HG03354 (cell line): ENCODE measurements at regions not wholly inside any gene's neighbourhood (a gene's known extent, or its start where the extent isn't known, plus 50 kb on each side); places are given as distances from the start of the nearest gene placed in this dataset.
"Not testable (repeated sequence)": the region's sequence is repeated elsewhere in the genome, so short reads cannot be mapped to it uniquely, and the experiment has no call there.

Experiments
- ATAC-seq: cut with Tn5 transposase; IDR thresholded peaks from one replicate; pipeline ENCODE4 v1.9.1; 2021; ENCODE audit warnings: mild to moderate bottlenecking; ENCODE audit not compliant: unreplicated experiment, poor library complexity, severe bottlenecking

DNA sequence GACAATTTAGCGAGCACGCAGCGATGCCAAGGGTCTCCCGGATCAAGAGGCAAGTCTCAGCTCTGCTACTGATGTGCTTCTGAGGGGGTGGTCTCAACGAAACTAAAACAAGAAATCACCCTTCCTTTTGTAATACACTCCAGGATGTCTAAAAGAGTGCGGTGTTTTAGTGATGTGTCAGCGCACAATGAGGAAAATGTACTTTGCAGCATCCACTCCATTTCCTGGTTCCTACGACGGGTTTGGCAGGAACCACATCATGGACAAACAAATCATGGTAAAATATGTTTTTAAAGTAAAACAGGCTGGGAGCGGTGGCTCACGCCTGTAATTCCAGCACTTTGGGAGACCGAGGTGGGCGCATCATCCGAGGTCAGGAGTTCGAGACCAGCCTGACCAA, 154.0 kb upstream of the TSC22D1 start:
- no peak for ATAC-seq

DNA sequence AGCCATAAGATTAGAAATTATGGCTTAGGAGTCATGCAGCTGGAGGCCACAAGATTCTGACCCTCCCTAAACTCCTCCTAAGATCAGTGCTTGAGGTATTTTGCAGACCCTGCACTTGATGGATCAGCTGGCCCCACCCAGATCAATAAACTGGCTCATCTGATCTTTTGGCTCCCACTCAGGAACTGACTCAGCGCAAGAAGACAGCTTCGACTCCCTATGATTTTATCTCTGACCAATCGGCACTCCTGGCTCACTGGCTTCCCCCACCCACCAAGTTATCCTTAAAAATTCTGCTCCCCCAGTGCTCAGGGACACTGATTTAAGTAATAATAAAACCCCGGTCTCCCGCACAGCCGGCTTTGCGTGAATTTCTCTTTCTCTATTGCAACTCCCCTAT, 151.5 kb upstream of the TSC22D1 start:
- not testable (repeated sequence) for ATAC-seq

DNA sequence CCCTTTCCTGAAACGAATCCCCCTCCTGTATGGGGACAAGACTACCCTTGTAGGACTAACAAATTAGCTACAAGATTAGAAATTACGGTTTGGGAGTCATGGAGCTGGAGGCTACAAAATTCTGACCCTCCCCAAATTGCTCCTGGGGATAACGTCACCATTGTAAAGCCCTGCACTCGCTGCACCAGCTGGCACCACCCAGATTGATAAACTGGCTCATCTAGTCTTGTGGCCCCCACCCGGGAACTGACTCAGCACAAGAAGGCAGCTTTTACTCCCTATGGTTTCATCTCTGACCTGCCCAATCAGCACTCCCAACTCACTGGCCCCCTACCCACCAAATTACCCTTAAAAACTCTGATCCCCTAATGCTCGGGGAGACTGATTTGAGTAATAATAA, 150.6 kb upstream of the TSC22D1 start:
- ATAC-seq: no peak

DNA sequence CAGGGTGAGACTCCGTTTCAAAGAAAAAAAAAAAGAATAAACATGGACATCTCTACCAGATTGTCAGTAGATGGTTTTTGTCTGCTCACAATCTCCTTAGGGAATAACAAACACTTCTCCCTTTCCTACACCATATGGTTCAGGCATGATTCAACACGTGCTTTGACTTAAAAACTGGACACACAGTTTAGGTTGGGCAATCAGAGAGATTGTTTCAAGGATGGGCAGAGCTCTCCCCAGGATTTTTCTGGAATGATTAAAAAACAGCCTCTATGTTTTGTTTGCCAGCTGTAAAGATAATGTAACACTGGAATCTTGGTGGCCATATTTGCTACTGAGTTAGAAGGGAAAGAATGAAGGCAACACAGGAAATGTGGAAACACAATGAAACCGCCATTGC, 150.1 kb upstream of the TSC22D1 start:
- no peak for ATAC-seq

DNA sequence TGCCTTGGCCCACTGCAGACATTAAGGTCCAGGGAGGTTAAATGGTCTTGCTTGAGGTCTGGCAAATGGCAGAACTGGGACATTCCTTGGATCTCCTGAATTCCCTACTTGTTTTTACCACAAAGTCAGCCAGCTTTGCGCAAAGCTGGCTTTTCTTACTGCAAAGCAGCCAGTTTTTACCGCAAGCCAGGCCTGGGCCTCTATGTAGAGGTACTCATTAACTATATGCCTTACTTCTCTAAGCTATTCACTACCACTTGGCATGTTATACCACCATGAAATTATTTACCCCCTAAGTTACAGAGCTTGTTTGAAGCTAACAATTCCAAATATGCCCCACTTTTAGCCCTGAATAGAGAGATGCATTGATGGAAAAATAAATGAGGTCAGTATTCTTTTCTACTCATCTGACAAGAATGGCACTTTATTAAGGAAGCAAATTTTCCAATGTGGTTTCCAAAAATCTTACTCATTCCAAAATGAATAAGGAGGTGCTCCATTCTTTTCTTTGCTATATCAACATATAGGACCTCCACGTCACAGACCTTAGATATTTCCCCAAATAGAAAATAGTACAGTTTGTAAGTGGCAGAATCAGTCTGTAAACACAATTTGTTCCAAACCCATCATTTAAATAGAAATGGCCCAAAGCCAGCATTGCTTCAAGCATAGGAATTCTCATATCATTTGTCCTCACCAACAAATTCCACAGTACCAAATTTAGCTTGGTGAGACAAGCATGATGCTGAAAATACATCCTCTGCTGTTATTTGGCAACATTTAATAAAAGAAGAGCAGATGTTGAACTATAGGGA, 143.9 kb upstream of the TSC22D1 start:
- no peak for ATAC-seq

DNA sequence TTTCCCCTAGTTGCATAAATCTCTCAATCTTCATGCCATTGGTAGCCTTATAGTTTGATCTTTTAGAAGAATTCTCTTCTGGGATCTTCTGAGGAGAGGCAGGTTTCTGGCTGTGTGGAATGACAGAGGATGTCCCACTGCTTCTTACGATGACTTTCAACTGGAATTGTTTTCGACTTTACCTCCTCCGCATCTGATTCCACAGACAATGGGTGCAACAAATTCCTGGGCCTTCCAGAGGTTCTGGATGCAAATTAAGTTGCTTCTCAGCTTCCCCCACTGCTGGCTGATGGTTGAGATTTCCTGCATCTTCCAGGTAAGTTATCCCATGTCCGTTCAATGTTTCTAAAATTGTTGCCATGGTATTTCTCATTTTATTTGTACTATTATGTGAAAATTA, 142.3 kb upstream of the TSC22D1 start:
- ATAC-seq: no peak

DNA sequence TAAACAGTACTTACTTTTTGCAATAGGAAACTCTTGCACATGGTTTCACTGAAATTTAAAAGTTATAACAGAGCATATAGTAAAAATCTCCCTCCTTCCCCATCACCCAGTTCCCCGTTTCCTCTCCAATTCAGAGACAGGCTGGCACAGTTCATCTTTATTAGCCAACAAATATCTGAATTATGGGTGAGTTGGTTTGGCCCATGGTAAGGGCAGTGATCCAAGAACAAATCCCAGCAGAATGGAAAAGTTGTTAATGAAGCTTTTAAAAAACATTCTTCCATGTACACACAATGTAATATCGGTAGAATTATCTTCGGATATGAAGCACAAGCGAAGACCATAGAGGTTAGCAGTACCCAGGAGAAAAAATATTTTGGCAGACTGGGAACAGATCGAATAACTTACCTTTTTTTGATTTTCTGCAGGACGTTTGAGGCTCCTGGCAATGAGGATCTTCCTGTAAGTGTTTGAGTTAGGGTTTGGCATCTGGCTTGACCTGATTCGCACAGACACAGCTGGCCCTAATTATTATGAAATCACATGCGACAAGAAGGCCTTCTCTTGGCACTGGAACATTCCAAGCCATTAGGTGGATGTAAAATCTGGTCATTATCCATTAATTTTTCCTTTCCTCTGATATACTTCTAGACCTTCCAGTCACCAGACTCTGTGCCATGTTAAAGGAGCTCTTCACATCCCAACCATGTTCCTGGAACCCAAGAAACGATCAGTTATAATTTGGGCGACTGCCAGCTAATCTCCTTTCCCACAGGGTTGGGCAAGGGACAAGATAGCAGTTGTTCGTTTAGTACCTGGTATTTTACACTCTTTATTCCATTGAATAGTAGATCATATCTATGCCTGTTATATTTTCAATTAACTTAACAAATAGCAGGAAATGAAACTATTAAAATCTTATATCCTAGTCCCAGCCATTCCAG, 139.4 kb upstream of the TSC22D1 start:
- no peak for ATAC-seq

DNA sequence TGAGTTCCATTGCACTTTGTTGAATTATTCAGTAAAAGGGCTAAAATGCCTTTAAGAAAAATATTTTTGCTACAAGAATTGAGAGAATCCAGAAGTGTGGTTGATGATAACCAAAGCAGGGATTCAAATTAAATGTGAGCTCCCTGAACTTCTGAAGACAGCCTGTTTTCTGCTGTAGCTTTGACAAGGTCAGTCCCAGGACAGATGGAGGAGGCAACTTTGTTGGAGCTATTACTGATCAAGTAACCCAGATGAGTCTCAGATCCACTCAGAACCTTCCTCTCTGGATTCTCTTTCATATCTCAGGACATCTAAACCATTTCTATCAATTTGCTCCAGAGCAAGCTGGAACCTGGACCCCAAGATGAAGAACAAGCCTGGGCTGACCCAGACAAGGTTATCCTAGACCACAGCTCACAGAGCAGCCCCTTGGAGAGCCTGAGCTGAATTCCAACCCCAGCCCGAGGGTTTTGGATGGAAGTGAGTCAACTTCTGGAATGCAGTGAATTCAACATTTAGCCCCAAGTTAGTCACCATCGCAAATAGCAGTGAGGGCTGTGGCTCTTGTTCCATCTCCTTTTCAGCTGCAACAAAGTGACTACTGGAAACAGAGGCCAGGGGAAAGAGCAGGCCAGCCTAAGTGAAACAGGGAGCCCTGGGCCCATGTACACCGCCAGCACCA, 137.8 kb upstream of the TSC22D1 start:
- no peak for ATAC-seq

DNA sequence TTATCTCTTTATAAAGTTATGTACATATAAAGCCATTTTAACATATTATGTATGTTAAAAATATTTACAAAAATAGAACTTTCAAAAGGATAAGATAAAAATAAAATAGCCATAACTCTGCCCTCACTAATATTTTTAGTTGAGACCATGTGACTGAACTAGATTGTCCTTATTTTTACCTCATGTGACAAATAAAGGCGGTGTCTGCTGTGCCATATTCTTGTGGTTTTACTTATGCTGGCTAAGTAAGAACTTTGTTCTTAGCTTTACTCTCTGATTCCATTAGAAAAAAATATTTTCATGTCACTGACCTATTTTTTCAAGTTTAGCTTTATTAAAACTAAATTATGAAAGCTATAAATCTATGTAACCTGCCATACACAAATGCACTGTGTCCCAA, 135.6 kb upstream of the TSC22D1 start:
- no peak for ATAC-seq

DNA sequence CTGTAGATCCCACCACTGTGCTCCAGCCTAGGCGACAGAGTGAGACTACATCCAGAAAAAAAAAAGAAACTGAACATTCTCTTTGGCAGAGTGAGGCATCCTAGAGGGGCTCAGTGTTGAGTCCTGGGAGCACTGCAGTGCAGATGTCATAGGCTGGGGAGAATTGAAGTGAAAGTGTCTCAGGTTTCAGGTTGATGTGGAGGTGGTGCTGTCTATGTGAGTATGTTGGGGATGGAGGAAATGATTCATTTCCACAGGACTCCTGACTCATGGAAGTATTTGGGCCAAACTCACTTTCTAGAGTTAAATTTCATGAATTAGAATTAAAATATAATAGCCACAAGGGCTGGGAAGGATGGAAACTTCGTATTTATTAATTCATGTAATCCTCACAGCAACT, 134.4 kb upstream of the TSC22D1 start:
- ATAC-seq: no peak

DNA sequence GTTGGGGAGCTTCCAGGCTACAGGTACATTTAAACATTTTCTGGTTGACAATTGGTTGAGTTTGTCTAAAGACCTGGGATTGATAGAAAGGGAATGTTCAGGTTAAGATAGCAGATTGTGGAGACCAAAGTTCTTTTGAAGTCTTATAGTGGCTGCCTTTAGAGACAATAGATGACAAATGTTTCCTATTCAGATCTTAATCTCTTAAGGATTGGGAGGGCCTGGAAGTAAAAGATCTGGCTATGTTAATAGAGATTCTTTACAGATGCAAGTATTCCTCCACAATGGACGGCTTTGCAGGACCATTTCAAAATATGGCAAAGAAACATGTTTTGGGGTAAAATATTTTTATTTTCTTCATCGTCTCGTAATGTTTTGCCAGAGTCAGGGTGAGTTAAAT, 128.7 kb upstream of the TSC22D1 start:
- ATAC-seq: not testable (repeated sequence)

DNA sequence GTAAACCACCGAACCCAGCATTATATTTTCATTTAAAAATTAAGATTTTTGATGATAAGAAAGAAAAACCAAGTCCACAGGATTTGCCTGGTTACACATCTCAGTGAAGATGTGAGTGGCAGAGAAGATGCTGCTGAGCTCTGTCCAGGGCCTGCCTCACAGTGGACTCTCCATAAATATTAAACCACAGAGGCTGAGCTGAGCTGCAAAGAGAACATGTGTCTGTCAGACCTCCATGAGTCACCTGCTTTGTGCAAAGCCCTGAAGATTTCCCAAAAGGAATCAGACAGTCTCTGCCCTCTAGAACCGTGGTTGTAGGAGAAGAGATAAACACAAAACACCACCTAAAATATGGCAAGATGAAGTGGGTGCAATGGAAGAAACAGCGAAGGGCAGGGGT, 127.2 kb upstream of the TSC22D1 start:
- ATAC-seq: no peak

DNA sequence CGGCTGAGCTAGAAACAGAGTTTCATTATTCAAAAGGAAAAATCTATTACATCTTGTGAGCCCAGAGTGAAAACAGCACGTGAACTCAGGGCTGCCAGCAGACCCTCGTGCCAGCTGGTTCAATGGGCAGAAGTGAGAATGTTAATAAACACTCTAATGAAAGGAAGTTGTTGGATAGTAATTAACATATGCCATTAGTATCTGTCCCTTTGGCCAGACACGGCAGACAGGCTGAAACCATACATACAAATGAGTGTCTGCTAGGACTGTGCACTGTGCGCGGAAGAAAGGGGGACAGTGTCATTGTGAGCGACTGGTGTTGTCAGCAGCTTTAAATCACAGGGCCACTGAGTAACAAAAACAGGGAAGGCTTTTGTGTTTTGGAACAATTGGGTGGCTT, 121.9 kb upstream of the TSC22D1 start:
- no peak for ATAC-seq

DNA sequence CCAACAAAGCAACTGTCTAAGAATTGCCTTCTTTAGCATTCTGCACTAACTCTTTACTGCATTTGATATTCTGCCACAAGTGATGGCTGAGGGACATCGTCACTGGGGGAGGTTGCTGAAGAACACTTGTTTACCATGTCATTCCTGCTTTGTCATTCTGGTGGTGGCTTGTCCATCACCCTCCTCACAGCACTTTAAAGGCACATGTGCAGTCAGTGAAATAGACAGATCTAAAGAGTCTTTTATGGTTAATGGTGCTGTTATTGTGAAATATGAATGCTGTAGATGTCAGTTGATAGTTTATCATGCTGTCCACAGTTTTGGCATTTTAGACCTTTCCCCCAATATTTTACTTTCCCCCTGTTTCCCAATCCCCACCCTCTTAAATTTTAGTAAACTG, 120.9 kb upstream of the TSC22D1 start:
- ATAC-seq: no peak

DNA sequence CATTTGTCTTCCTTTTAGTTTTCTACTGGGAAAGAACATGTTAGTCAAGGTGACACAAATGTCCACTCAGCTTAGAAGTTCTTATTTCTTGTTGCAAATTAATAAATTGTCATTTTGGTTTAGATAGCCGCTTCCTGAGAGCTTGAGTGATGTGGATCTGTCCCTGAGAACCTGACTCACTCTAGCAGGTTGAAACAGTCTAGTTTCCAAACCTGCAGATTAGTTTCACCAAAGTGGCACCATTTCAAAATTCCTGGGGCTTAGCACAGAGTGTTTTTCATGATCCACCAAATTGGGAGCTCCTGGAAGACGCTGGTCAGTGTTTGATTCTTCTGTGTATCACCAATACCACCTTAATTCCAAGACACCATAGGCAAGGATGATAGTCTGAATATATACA, 119.4 kb upstream of the TSC22D1 start:
- ATAC-seq: no peak

DNA sequence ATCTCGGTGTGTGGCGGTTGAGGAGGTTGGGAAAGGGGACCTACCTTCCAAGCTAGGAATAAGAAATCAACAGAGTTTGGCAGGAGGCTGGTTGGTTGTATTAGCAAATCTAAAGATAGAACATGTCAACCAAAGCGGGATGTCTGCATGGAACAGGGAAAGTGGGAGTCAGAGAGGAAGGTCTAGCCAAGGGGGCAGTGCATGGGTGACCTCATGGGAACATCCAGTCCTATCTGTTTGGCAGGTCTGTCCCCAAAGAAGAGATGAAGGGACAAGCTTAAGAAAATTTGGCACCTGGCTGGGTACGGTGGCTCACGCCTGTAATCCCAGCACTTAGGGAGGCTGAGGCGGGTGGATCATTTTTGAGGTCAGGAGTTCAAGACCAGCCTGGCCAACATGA, 118.7 kb upstream of the TSC22D1 start:
- ATAC-seq: no peak

DNA sequence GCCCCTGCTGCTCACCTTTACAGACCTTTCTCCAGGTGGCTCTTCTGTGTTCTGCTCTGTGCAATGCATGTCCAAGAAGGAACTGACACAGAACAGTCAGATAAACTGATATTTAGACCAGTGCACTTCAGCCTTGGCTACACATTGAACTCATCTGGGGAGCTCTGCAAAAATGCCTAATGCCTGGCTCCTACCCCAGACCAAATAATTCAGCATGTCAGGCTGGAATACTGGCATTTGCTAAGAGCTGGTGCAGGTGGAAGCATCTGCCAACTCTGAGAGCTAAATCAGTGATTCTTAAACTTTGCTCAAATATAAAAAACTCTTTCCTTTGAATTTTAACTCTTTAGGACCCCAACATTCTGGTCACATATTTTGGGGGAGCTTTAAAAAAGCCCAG, 118.2 kb upstream of the TSC22D1 start:
- no peak for ATAC-seq

DNA sequence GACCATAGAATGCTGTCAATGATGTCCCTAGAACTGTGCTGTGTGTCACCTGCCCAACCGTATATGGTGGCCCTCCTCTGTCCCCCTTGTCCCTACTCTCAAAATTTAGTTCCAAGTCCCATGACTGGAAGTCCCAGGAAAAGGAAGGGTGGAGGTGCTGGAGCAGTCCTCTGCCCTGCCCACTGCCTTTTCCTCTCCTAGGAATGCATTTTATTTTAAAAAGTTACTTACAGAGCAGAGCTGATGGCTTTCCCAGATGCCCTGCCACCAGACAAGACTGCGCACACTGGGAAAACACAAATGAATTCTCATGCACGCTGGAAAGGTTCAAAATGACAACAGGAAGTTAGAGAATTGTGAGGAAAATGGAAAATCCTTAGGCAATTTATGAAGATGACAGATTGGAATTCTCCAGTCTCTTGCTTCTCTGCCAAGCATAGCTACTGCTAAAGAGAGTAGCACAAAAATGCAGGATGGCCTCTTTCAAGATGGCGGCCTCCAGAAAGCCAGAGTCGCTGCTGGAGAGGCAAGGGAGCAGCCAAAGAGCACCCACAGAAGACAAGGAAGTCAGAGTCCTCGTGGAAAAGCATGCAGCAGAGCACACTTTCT, 117.1 kb upstream of the TSC22D1 start:
- no peak for ATAC-seq

DNA sequence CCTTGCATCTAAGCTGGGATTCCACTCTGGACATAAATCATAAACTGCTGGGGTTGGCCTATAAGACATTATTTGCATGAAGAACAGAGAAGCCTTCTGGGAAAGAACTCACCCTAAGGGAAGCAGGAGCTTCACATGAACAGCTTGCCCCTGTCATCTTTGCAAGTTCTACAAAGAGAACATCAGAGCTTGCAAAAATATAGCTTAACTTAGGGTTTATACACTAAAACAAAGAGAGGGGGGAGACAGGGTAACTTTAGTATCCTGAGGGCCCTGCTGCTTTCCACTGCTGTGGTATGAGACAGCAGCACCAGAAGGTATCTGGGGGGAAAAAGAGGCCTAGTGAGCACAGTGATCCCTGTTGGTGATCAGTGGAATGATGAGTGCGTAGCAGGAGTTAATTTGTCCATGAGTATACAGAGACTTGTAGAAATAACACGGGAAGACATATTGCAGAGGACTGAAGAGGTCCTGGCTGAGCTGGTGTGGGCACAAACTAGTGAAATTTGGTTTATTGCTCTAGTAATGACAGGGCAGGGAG, 116.1 kb upstream of the TSC22D1 start:
- ATAC-seq: no peak

DNA sequence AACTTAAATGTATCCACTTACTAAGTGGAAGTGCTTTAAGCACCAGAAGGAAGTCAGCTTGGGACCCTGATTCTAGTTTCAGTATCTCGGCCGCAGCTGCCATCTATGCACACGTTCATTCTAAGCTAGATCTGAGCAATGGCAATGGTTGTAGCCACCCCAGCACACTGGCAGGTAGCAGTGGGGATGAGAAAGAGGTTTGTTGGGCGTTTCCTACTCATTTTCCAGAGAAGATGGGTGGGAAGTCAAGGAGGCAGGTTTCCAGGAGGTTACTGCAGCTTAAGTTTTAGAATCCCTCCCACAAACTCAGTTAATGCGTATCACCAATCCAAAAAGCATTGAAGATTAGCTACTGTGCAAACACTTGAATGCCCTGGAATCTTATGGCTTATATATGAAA, 114.2 kb upstream of the TSC22D1 start:
- ATAC-seq: no peak
